ENCODE measurements at regions not wholly inside any gene's neighbourhood (a gene's known extent, or its start where the extent isn't known, plus 50 kb on each side); places are given as distances from the start of the nearest gene placed in this dataset.
"Not testable (repeated sequence)": the region's sequence is repeated elsewhere in the genome, so short reads cannot be mapped to it uniquely, and the experiment has no call there.

GRCh38 chr12:24360057-24360456 lies 410.6 kb upstream of the SOX5 start:
- in situ Hi-C loops (cut with HindIII; ENCODE audit: low sequenced_read_pairs), result no loop called here
- DNase-seq (ENCODE audit: low read depth, low spot score), result no peak
- H3K4me3 ChIP-seq (ENCODE audit: low read depth, low read length), result no peak overlapping the region
- TF ChIP-seq CTCF (IDR thresholded peaks at IDR 0.05; ENCODE audit: low read depth, low read length), result no peak

- in situ Hi-C loops (cut with HindIII; ENCODE audit: low sequenced_read_pairs), result no loop called here
- no peak for TF ChIP-seq CTCF (IDR thresholded peaks at IDR 0.05; ENCODE audit: low read depth, low read length)
- DNase-seq (ENCODE audit: low read depth, low spot score), result no peak
Observed at GRCh38 chr12:24359418-24359817, 409.9 kb upstream of the SOX5 start.

DNA sequence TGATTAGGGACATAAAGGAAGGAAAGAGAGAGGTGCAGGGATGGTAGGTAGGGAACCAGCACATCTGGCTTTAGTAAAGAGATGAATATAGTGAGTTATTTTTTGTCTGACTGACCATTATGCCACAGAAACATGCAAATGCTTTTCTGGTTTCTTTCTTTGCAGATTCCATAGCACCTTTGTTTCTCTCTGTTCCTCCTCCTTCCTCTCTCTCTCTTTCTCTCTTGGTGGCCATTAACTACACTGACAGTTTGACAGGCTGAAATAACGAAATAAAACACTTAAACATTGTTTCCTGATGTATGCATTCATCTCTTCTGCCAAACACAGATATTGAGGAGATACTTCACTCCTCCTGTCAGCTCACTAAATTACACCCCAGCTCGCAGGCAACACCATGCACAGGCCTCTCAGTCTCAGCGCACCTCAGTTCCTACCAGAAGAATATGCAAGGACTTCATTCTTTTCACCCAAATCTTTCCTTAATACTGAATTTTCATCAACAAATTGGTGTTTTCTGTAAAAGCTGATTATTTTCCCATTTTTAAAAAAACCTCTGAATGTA lies 406.9 kb upstream of the SOX5 start:
- no peak for DNase-seq (ENCODE audit: low read depth, low spot score)

More at GRCh38 chr12:24359418-24359817, 409.9 kb upstream of the SOX5 start:
- no peak overlapping the region for H3K4me3 ChIP-seq (ENCODE audit: low read depth, low read length)

GRCh38 chr12:24352363-24352762 lies 402.9 kb upstream of the SOX5 start:
- in situ Hi-C loops (cut with HindIII; ENCODE audit: low sequenced_read_pairs), result no loop called here
- TF ChIP-seq CTCF (IDR thresholded peaks at IDR 0.05; ENCODE audit: low read depth, low read length), result no peak
- H3K4me3 ChIP-seq (ENCODE audit: low read depth, low read length), result no peak overlapping the region
- DNase-seq (ENCODE audit: low read depth, low spot score), result no peak

More for the DNA sequence above, 406.9 kb upstream of the SOX5 start:
- in situ Hi-C loops (cut with HindIII; ENCODE audit: low sequenced_read_pairs), result no loop called here
- no peak for TF ChIP-seq CTCF (IDR thresholded peaks at IDR 0.05; ENCODE audit: low read depth, low read length)
- H3K4me3 ChIP-seq (ENCODE audit: low read depth, low read length), result no peak overlapping the region

DNA sequence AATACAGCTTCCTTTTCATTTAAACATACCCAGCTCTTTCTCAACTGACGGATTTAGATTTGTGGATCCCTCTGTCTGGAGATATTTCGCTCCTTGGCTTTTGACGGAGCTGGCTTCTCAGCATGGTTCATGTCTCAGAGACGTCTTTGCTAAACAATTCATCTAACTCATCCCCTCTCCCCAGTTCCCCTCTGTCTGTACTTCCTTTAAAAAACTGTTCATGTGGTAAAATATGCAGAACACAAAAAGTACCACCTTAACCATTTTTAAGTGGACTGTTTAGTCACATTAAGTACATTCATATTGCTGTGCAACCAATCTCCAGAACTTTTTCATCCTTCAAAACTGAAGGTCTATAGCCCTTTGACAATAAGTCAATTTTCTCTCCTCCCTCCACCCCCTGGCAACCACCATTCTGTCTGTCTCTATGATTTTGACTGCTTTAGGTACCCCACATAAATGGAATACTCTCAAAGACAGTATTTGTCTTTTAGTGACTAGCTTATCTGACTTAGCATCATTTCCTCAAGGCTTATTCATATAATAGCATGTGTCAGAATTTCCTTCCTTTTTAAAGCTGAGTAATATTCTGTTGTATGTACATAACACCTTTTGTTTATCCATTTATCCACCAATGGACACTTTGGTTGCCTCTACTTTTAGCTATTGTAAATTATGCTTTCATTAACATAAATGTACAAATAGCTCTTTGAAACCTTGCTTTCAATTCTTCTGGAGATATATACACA lies 399.8 kb upstream of the SOX5 start:
- TF ChIP-seq CTCF (IDR thresholded peaks at IDR 0.05; ENCODE audit: low read depth, low read length), result no peak
- in situ Hi-C loops (cut with HindIII; ENCODE audit: low sequenced_read_pairs), result no loop called here

GRCh38 chr12:24348180-24348579 lies 398.7 kb upstream of the SOX5 start:
- DNase-seq (ENCODE audit: low read depth, low spot score); in situ Hi-C loops (cut with HindIII; ENCODE audit: low sequenced_read_pairs); H3K4me3 ChIP-seq (ENCODE audit: low read depth, low read length): not testable (repeated sequence)

More for the DNA sequence above, 399.8 kb upstream of the SOX5 start:
- no peak for DNase-seq (ENCODE audit: low read depth, low spot score)
- H3K4me3 ChIP-seq (ENCODE audit: low read depth, low read length), result no peak overlapping the region

- no peak overlapping the region for H3K4me3 ChIP-seq (ENCODE audit: low read depth, low read length)
- no peak for DNase-seq (ENCODE audit: low read depth, low spot score)
- TF ChIP-seq CTCF (IDR thresholded peaks at IDR 0.05; ENCODE audit: low read depth, low read length), result no peak
- in situ Hi-C loops (cut with HindIII; ENCODE audit: low sequenced_read_pairs), result no loop called here
Observed at GRCh38 chr12:24328261-24328660, 378.8 kb upstream of the SOX5 start.

Measured in astrocyte of the spinal cord (primary cell).